ENCODE measurements at regions not wholly inside any gene's neighbourhood (a gene's known extent, or its start where the extent isn't known, plus 50 kb on each side); places are given as distances from the start of the nearest gene placed in this dataset.

GRCh38 chr5:158014372-158014771 is 155.4 kb upstream of the CLINT1 start:
- H3K4me3 ChIP-seq (ENCODE audit: low read length), result no peak overlapping the region
- DNase-seq (ENCODE audit: low read depth), result peak; percentile 72
- no peak for TF ChIP-seq CTCF (conservative IDR thresholded peaks at IDR 0.05; ENCODE audit: low read depth, low read length)

- DNase-seq (ENCODE audit: low read depth), result no peak
- H3K4me3 ChIP-seq (ENCODE audit: low read length), result no peak overlapping the region
- peak; percentile 78 for TF ChIP-seq CTCF (conservative IDR thresholded peaks at IDR 0.05; ENCODE audit: low read depth, low read length)
These were observed 155.0 kb upstream of the CLINT1 start for GRCh38 chr5:158013939-158014338.

- TF ChIP-seq CTCF (conservative IDR thresholded peaks at IDR 0.05; ENCODE audit: low read depth, low read length), result no peak
- DNase-seq (ENCODE audit: low read depth), result no peak
- no peak overlapping the region for H3K4me3 ChIP-seq (ENCODE audit: low read length)
These were observed 154.4 kb upstream of the CLINT1 start for GRCh38 chr5:158013303-158013702.

GRCh38 chr5:158011422-158011821 is 152.5 kb upstream of the CLINT1 start:
- no peak for TF ChIP-seq CTCF (conservative IDR thresholded peaks at IDR 0.05; ENCODE audit: low read depth, low read length)
- H3K4me3 ChIP-seq (ENCODE audit: low read length), result no peak overlapping the region
- DNase-seq (ENCODE audit: low read depth), result no peak

- no peak for TF ChIP-seq CTCF (conservative IDR thresholded peaks at IDR 0.05; ENCODE audit: low read depth, low read length)
- no peak for DNase-seq (ENCODE audit: low read depth)
- H3K4me3 ChIP-seq (ENCODE audit: low read length), result no peak overlapping the region
These were observed 151.9 kb upstream of the CLINT1 start for GRCh38 chr5:158010831-158011230.

- no peak for DNase-seq (ENCODE audit: low read depth)
- no peak for TF ChIP-seq CTCF (conservative IDR thresholded peaks at IDR 0.05; ENCODE audit: low read depth, low read length)
- no peak overlapping the region for H3K4me3 ChIP-seq (ENCODE audit: low read length)
These were observed 148.4 kb upstream of the CLINT1 start for GRCh38 chr5:158007336-158007735.

GRCh38 chr5:157999696-158000095 is 140.8 kb upstream of the CLINT1 start:
- no peak overlapping the region for H3K4me3 ChIP-seq (ENCODE audit: low read length)
- no peak for DNase-seq (ENCODE audit: low read depth)
- no peak for TF ChIP-seq CTCF (conservative IDR thresholded peaks at IDR 0.05; ENCODE audit: low read depth, low read length)

Measured in retinal pigment epithelial cell (primary cell).